SH-SY5Y (cell line): ENCODE measurements at regions not wholly inside any gene's neighbourhood (a gene's known extent, or its start where the extent isn't known, plus 50 kb on each side); places are given as distances from the start of the nearest gene placed in this dataset.

Experiments used
- GATA2 ChIP-seq: IDR thresholded peaks from 2 replicates; pipeline ENCODE4 v1.6.1; 2011; ENCODE audit warnings: mild to moderate bottlenecking, low read depth, low read length
- GATA3 ChIP-seq: IDR thresholded peaks from 2 replicates; pipeline ENCODE4 v1.6.1; 2011; ENCODE audit warnings: low read depth, mild to moderate bottlenecking, low read length, moderate library complexity

DNA sequence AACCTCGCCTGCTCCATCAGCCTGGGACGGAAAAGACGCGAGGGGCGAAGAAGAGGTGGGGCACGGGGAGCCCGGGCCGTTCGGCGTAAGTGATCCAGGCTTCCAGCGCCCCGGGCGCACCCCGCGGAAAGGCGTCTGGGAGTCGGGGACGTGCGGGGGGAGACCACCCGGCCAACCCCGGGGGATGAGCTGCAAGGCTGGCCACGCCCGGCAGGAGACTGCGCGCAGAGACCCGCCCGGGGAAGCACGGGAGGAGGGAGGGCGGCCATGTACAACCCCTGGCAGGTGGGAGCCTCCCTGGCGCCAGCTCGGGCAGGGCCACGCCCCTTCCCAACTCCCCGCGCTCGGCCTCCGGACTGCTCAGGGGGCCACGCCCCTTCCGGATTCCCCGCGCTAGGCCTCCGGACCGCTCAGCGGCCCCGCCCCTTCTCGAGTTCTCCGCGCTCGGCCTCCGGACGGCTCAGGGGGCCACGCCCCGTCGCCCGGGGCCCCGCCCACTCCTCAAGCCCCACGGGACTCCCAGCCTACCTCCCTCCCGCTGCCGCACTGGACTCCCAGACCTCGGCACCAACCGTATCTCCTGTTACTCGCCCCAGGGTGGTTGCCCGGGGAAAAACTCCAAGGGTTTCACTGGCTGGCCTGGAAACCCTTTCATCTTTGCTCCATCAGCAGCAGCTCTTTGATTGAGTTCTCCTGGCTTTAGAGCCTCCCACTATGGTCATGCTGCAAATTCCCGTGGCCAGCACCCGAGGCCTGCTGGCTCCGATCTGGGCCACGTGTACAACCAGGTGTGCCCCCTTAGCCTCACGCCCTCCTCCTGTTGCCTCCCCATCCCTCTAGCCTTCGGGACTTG lies 284.4 kb downstream of the ZEB1 start:
- no peak for TF ChIP-seq GATA2
- TF ChIP-seq GATA3, result no peak
